HG03558 (cell line): ENCODE measurements at regions not wholly inside any gene's neighbourhood (a gene's known extent, or its start where the extent isn't known, plus 50 kb on each side); places are given as distances from the start of the nearest gene placed in this dataset.
A peak's percentile ranks its signal among the peaks of the same experiment; 100 is the strongest.
"Not testable (repeated sequence)": the region's sequence is repeated elsewhere in the genome, so short reads cannot be mapped to it uniquely, and the experiment has no call there.

Source experiments
- ATAC-seq: cut with Tn5 transposase; IDR thresholded peaks from one replicate; pipeline ENCODE4 v1.9.1; 2021; ENCODE audit warnings: moderate number of reproducible peaks; ENCODE audit not compliant: unreplicated experiment; ENCODE audit errors: extremely low read depth

GRCh38 chr4:129950217-129950616, 854.3 kb downstream of the C4orf33 start:
- no peak for ATAC-seq

- ATAC-seq: no peak
Observed at GRCh38 chr4:129966175-129966574, 870.2 kb downstream of the C4orf33 start.

- no peak for ATAC-seq
Observed at GRCh38 chr4:129968366-129968765, 872.4 kb downstream of the C4orf33 start.

GRCh38 chr4:129968778-129969177, 872.8 kb downstream of the C4orf33 start:
- ATAC-seq: no peak

DNA sequence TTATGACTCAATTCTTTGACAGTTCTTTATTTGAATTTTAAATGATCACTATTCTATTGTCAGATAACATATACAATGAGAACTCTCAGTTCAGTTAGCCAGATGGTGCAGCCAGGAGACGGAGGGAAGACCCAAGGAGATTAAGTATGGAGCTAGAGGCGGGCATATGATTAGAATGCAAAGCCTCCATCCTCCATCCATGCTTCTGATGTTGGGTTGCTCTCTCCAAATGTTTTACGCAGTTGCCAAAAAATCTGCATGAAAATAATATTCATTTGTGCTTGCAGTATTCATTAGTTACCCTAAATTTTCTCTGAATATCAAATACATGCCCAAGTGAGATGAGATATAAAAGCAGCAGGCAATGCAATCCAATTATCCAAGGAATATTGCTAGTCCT, 874.8 kb downstream of the C4orf33 start:
- no peak for ATAC-seq

DNA sequence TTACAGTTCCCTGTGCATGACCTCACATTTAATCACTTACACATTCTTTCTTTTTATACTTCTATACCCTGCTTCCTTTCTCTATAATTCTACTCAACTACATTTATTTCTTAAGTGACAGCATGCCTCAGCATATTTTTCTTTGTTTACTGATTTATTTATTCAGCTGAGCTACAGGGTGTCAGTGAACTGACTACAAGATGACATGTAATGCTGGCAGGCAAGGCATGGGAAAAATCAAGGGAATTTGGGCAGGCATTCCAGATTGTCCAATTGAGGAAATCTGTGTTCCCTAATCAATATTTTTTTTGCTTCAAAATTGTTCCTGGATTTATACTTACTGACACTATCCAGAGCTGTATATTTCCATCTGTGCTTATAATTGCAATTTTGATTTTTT, 875.5 kb downstream of the C4orf33 start:
- no peak for ATAC-seq

- no peak for ATAC-seq
Observed at GRCh38 chr4:129972257-129972656, 876.3 kb downstream of the C4orf33 start.

- no peak for ATAC-seq
Observed at GRCh38 chr4:129974730-129975129, 878.8 kb downstream of the C4orf33 start.

DNA sequence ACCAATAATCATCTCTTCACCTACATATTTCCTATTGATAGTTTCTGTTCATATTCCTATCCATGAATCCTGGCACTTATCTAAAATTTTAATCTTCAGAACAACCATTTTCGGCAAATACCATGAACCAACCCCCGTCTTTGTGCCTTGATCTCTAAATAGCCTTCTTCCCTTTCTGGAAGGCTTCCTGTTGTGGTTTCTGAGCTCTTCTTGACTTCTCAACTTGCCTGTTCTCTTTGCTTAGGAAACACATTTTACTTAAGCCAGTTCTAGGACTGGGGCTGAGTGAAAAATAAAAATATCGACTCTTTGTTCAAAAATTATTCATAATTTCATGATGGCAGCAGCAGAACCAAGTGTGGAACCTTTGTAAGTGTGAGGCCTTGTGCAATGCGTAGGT, 882.4 kb downstream of the C4orf33 start:
- no peak for ATAC-seq

DNA sequence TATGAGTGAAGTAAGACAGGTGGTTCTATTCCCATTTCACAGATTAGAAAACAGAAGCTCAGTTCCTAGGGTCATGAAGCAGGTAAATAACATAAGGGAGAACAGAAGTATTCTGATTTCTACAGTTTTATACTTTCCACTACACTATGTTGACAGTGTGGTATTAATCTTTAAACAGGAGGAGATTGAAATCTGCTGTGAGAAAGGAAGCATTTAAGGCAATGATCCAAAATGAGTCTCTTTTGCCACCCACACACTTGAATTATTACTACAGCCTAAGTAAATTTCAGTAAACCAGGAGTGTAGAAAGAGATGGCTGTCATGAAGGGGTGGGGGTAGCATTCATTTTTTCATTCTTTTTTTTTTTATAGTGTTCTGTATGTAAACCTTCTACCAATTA, 893.0 kb downstream of the C4orf33 start:
- no peak for ATAC-seq

DNA sequence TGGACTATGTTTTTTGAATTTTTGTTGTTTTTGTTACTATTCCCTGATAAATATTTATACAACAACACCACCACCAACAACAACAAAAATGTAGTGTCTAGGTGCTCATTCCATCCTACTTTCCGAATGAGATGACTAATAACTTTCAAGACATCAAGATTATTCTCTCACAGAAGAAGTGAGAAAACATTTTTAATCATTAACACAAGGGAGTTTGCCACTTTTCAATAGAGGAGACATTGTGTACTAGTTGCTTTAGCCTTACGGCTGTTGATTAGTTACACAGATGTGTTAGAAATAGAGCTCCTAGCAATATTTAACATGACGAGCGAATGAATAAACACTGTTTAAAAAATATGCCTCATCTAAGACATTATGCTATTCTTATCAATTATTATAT, 898.8 kb downstream of the C4orf33 start:
- ATAC-seq: peak; percentile 60

DNA sequence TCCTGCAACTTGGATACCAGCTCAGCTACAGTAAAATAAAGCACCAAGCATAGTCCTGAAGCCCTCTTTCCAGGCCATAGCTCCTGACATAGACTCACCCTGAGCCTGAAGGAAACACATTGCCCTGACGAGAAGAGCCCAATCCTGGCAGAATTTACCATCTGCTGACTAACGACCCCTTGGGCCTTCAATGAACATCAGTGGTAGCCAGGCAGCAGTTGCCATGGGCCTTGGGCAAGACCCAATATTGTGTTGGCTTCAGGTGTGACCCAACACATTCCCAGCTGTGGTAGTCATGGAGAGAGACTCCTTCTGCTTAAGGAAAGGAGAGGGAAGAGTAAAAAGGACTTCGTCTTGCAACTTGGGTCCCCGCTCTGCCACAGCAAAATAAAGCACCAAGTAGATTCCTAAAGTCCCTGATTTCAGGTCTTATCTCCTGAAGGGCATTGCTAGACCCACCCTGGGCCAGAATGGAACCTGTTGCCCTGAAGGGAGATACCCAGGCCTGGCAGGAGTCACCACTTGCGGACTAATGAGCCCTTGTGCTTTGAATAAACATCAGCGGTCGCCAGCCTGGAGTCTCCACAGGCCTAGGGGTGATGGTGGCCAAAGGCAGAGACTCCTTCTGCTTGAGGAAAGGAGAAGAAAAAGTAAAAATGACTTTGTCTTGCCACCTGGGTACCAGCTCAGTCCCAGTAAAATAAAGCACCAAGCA, 902.6 kb downstream of the C4orf33 start:
- no peak for ATAC-seq

- no peak for ATAC-seq
Observed at GRCh38 chr4:129999156-129999555, 903.2 kb downstream of the C4orf33 start.

GRCh38 chr4:130008461-130008860, 912.5 kb downstream of the C4orf33 start:
- ATAC-seq: no peak

- ATAC-seq: not testable (repeated sequence)
Observed at GRCh38 chr4:130012806-130013205, 916.9 kb downstream of the C4orf33 start.

GRCh38 chr4:130021706-130022105, 925.8 kb downstream of the C4orf33 start:
- no peak for ATAC-seq

DNA sequence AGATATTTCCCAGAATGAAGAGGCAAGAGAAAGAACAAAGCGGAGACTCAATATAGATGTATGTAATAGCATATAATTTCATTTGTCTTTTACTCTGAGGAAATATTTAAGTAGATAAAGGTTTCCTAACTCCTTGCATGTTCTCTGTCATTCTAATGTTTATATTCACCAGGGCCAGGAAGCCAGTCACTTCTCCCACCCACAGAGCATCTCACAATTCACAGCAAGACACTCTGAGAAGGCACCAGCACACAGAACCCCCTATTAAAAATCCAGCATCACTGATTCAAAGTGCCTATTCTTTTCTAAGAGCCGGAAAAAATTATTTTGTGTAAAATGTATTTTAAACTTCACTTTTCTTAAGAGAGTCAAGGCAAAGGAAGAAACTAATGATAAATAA, 927.1 kb downstream of the C4orf33 start:
- no peak for ATAC-seq

- ATAC-seq: no peak
Observed at GRCh38 chr4:130025701-130026100, 929.7 kb downstream of the C4orf33 start.

- ATAC-seq: no peak
Observed at GRCh38 chr4:130026185-130026584, 930.2 kb downstream of the C4orf33 start.

GRCh38 chr4:130027973-130028372, 932.0 kb downstream of the C4orf33 start:
- no peak for ATAC-seq

GRCh38 chr4:130028552-130028951, 932.6 kb downstream of the C4orf33 start:
- ATAC-seq: peak; percentile 80

- no peak for ATAC-seq
Observed at GRCh38 chr4:130029442-130029841, 933.5 kb downstream of the C4orf33 start.
